Psoas muscle (tissue), 7 donors: ENCODE measurements at regions not wholly inside any gene's neighbourhood (a gene's known extent, or its start where the extent isn't known, plus 50 kb on each side); places are given as distances from the start of the nearest gene placed in this dataset.

Experiments
- ATAC-seq, 4 donors: fragments of 200-7000 bp; cut with Tn5 transposase; one replicate each; pipeline ENCODE4 v1.9.1; 2020; ENCODE audit warnings: moderate library complexity in 3 of 4, mild to moderate bottlenecking in 2 of 4
- DNase-seq, 2 donors: peaks; one replicate each; pipeline ENCODE4 v3.0.0-alpha.2; 2020
- H3K27ac ChIP-seq: fragments of 200-600 bp; one replicate; pipeline ENCODE4 v1.8.0; 2022
- H3K27me3 ChIP-seq, 3 donors: fragments of 200-600 bp in 1 of 3; one replicate each; pipeline versions ENCODE4 v1.6.1 to v1.8.0; 2013 to 2022; ENCODE audit warnings: low read length in 2 of 3, mild to moderate bottlenecking in 2 of 3, moderate library complexity in 1 of 3; ENCODE audit not compliant: insufficient read depth in 3 of 3
- H3K36me3 ChIP-seq, 2 donors: fragments of 200-600 bp in 1 of 2; one replicate each; pipeline versions ENCODE4 v1.6.1 to v1.8.0; 2013 to 2022; ENCODE audit warnings: low read depth in 1 of 2, mild to moderate bottlenecking in 1 of 2, moderate library complexity in 1 of 2; ENCODE audit not compliant: insufficient read depth in 1 of 2
- H3K4me1 ChIP-seq: fragments of 200-600 bp; one replicate; pipeline ENCODE4 v1.8.0; 2022
- H3K4me3 ChIP-seq: fragments of 200-600 bp; one replicate; pipeline ENCODE4 v1.8.0; 2022; ENCODE audit warnings: mild to moderate bottlenecking
- H3K9me3 ChIP-seq: fragments of 200-600 bp; one replicate; pipeline ENCODE4 v1.8.0; 2022
- CTCF ChIP-seq: fragments of 200-600 bp; IDR thresholded peaks from one replicate; pipeline ENCODE4 v1.8.0; 2022; ENCODE audit warnings: antibody characterized with exemption
- WGBS, 3 donors: extraction: QIAGEN DNeasy Blood & Tissue Kit; methylation state at CpG; one replicate each; pipeline versions ENCODE4 v1.1.6 to v1.1.7; 2013; 5-methylcytosine and 5-hydroxymethylcytosine counted together
- intact Hi-C, 2 donors: fragments of 100-400 bp; cut with DNase I; formaldehyde crosslinking; loops; one replicate each; pipeline versions ENCODE4 v1.11.0 to v1.14.2; 2022
- donor health status: healthy with polysubstance abuse.
- donor health status: DM: no; HTN: no; CAD: no; lungs with moderate emphysema.
- donor health status: Bipolar disorder and iron deficiency.
- donor health status: healthy.
- donor health status: DM: yes; HTN: yes; CAD: no.
- donor health status: DM: no; HTN: no; CAD: no.
- donor health status: DM: yes; HTN: yes; CAD: no.

- H3K36me3 ChIP-seq = no peaks in the 10 kb centered on the region
- H3K27me3 ChIP-seq = peaks cover 0 to 2% (median 0%) of the 10 kb centered on the region in 3 donors
- ATAC-seq (no peak), DNase-seq (no peak)
- H3K27ac ChIP-seq = no peak overlapping the region
- H3K4me1 ChIP-seq = no peaks in the 10 kb centered on the region
- no peak for TF ChIP-seq CTCF
- WGBS, 3 donors = 60 to 73% (median 65%) methylated on average over 15 to 17 of the region's 17 CpGs
- intact Hi-C loops = no loop called here
- no peak overlapping the region for H3K4me3 ChIP-seq
- no peaks in the 10 kb centered on the region for H3K9me3 ChIP-seq
These were observed 287.6 kb downstream of the MYCN start for GRCh38 chr2:16227811-16228462.

GRCh38 chr2:16226943-16227664 lies 286.8 kb downstream of the MYCN start:
- Histone ChIP-seq H3K27me3 (peaks cover 0 to 3% (median 0%) of the 10 kb centered on the region in 3 donors), H3K27ac (no peak overlapping the region), H3K4me3 (no peak overlapping the region), H3K36me3 (no peaks in the 10 kb centered on the region), H3K4me1 (no peaks in the 10 kb centered on the region), H3K9me3 (no peaks in the 10 kb centered on the region)
- intact Hi-C loops = no loop called here
- ATAC-seq (peak in 2 of 4 donors; percentile 26 to 37), DNase-seq (no peak)
- WGBS, 3 donors = 19 to 21% (median 20%) methylated on average over 21 of the region's 21 CpGs
- no peak for TF ChIP-seq CTCF

GRCh38 chr2:16226381-16226780 lies 286.0 kb downstream of the MYCN start:
- intact Hi-C loops = no loop called here
- H3K36me3 ChIP-seq = no peaks in the 10 kb centered on the region
- no peak overlapping the region for H3K4me3 ChIP-seq
- peaks cover 0 to 3% (median 0%) of the 10 kb centered on the region in 3 donors for H3K27me3 ChIP-seq
- H3K4me1 ChIP-seq = no peaks in the 10 kb centered on the region
- no peak for ATAC-seq
- TF ChIP-seq CTCF = no peak
- H3K27ac ChIP-seq = no peak overlapping the region
- 52 to 63% (median 56%) methylated on average over 3 of the region's 3 CpGs for WGBS, 3 donors
- no peak for DNase-seq
- H3K9me3 ChIP-seq = no peaks in the 10 kb centered on the region

GRCh38 chr2:16225545-16225944 lies 285.2 kb downstream of the MYCN start:
- no peak for ATAC-seq
- H3K36me3 ChIP-seq = no peaks in the 10 kb centered on the region
- intact Hi-C loops = no loop called here

More at GRCh38 chr2:16225545-16225944, 285.2 kb downstream of the MYCN start:
- H3K4me3 ChIP-seq = no peak overlapping the region
- peaks cover 0 to 3% (median 0%) of the 10 kb centered on the region in 3 donors for H3K27me3 ChIP-seq
- H3K27ac ChIP-seq = no peak overlapping the region
- H3K4me1 ChIP-seq = no peaks in the 10 kb centered on the region
- no peaks in the 10 kb centered on the region for H3K9me3 ChIP-seq
- DNase-seq = no peak
- no peak for TF ChIP-seq CTCF
- 85 to 95% (median 91%) methylated on average over 4 of the region's 4 CpGs for WGBS, 3 donors
